ENCODE measurements at regions not wholly inside any gene's neighbourhood (a gene's known extent, or its start where the extent isn't known, plus 50 kb on each side); places are given as distances from the start of the nearest gene placed in this dataset.

- no peak for DNase-seq (ENCODE audit: low read depth, low spot score)
- H3K4me3 ChIP-seq (ENCODE audit: low read depth, low read length), result no peak overlapping the region
- in situ Hi-C loops (cut with HindIII; ENCODE audit: low sequenced_read_pairs), result no loop called here
- no peak for TF ChIP-seq CTCF (IDR thresholded peaks at IDR 0.05; ENCODE audit: low read depth, low read length)
Measured at GRCh38 chr12:115456946-115457689, 773.1 kb upstream of the TBX3 start.

DNA sequence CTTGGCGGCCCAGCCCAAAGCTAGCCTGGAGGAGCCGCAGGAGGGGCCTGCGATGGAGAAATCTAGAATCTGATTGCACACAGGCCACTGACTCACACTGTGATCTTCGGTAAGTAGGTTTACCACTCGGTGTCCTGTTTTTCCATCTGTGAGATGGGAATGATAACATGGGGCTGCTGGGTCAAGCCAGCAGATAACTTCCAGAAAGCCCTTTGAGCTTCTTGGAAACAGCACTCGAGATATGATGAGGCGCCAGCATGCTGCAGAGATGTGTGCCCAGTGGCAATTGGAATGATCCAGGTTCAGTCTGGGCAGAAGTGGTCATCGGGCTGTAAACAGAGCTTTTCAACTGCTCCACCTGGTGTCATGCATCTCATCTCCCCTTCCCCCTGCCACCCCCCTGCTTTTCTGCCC, 771.3 kb upstream of the TBX3 start:
- no peak overlapping the region for H3K4me3 ChIP-seq (ENCODE audit: low read depth, low read length)
- in situ Hi-C loops (cut with HindIII; ENCODE audit: low sequenced_read_pairs), result no loop called here
- no peak for TF ChIP-seq CTCF (IDR thresholded peaks at IDR 0.05; ENCODE audit: low read depth, low read length)
- no peak for DNase-seq (ENCODE audit: low read depth, low spot score)

- H3K4me3 ChIP-seq (ENCODE audit: low read depth, low read length), result no peak overlapping the region
- in situ Hi-C loops (cut with HindIII; ENCODE audit: low sequenced_read_pairs), result no loop called here
- TF ChIP-seq CTCF (IDR thresholded peaks at IDR 0.05; ENCODE audit: low read depth, low read length), result no peak
- DNase-seq (ENCODE audit: low read depth, low spot score), result no peak
Measured at GRCh38 chr12:115452751-115453281, 768.8 kb upstream of the TBX3 start.

- in situ Hi-C loops (cut with HindIII; ENCODE audit: low sequenced_read_pairs), result no loop called here
- TF ChIP-seq CTCF (IDR thresholded peaks at IDR 0.05; ENCODE audit: low read depth, low read length), result no peak
- DNase-seq (ENCODE audit: low read depth, low spot score), result no peak
- H3K4me3 ChIP-seq (ENCODE audit: low read depth, low read length), result peak overlapping the region; percentile 28
Measured at GRCh38 chr12:115451780-115452736, 768.1 kb upstream of the TBX3 start.

DNA sequence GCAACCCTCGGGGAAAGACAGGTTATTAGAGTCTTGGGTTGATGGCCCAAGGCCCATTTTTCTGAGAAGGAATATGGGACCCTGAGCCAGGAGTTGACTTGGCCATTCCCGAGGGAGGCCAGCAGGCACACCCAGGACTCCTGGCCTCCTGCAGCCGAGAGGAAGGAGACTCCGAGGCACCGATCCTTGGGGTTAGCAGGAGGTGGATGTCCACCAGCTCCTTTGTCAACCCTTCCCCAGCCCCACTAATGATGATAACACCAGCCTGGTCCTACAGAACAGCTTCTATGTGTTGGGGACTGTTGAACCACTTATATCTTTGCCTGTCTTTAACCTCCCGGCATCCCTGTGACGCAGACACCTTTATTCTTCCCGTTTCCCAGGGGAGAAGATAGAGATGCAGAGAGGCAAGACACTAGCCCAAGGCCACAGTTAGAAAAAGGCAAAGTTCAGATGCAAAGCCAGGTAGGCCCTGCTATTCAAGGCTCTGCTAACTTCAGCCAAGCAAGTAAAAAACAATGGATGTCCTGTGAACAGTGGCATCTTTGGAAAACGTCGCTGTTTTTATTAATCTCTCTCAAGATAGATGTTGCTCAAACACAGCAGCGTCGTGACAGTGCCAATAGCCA, 767.3 kb upstream of the TBX3 start:
- in situ Hi-C loops (cut with HindIII; ENCODE audit: low sequenced_read_pairs), result no loop called here
- peak overlapping the region; percentile 28 for H3K4me3 ChIP-seq (ENCODE audit: low read depth, low read length)
- no peak for TF ChIP-seq CTCF (IDR thresholded peaks at IDR 0.05; ENCODE audit: low read depth, low read length)
- DNase-seq (ENCODE audit: low read depth, low spot score), result no peak

DNA sequence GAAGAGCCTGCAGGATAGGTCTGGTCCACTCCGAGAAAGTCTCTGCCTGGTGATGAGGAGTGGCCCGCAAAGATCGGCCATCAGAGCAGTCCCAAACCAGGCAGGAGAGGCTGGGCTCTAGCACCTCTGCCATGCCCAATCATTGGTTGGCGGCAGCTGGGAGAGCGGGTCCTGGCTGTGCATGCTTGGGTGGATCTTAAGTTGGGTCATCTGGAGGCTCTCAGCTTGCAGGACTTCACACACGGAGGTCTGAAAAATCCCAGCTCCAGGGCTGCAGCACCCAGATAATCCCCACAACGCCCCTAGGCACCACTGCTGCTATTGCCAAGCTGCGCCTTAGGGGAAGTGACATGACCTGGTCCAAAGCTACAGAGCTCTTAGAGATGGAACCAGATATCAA, 766.7 kb upstream of the TBX3 start:
- in situ Hi-C loops (cut with HindIII; ENCODE audit: low sequenced_read_pairs), result no loop called here
- TF ChIP-seq CTCF (IDR thresholded peaks at IDR 0.05; ENCODE audit: low read depth, low read length), result no peak
- H3K4me3 ChIP-seq (ENCODE audit: low read depth, low read length), result no peak overlapping the region
- no peak for DNase-seq (ENCODE audit: low read depth, low spot score)

Measured in astrocyte of the spinal cord (primary cell).